OCI-LY7 (cell line): ENCODE measurements at regions not wholly inside any gene's neighbourhood (a gene's known extent, or its start where the extent isn't known, plus 50 kb on each side); places are given as distances from the start of the nearest gene placed in this dataset.

Source experiments
- CTCF ChIP-seq: fragments of 200-600 bp; sonication (generic); conservative IDR thresholded peaks from 2 replicates; pipeline ENCODE4 v1.5.1; 2014; ENCODE audit warnings: mild to moderate bottlenecking, antibody characterized with exemption, low read length, moderate library complexity, mixed read lengths
- EZH2phosphoT487 ChIP-seq: fragments of 200-600 bp; sonication (generic); IDR thresholded peaks from 2 replicates; pipeline ENCODE4 v1.6.1; 2018; ENCODE audit warnings: low read depth, borderline replicate concordance, mild to moderate bottlenecking, mixed run types, antibody characterized with exemption, low read length, moderate library complexity, mixed read lengths

GRCh38 chr9:95678759-95679158, 162.0 kb upstream of the PTCH1 start:
- TF ChIP-seq CTCF (no peak), EZH2phosphoT487 (no peak)
